Liver (tissue), 3 donors: ENCODE measurements at regions not wholly inside any gene's neighbourhood (a gene's known extent, or its start where the extent isn't known, plus 50 kb on each side); places are given as distances from the start of the nearest gene placed in this dataset.

Source experiments
- ATF3 ChIP-seq: IDR thresholded peaks from 2 replicates; pipeline ENCODE4 v1.6.1; 2016; ENCODE audit warnings: antibody characterized with exemption
- CTCF ChIP-seq: fragments of 150-350 bp; IDR thresholded peaks from 2 replicates; pipeline ENCODE4 v1.5.1; 2017; ENCODE audit warnings: improper control_type of control experiment, low read depth, low read length; ENCODE audit not compliant: missing input control
- EGR1 ChIP-seq, 2 donors: IDR thresholded peaks; 2 replicates each; pipeline ENCODE4 v1.6.1; 2016 to 2018; ENCODE audit warnings: antibody characterized with exemption in 2 of 2, low read depth in 2 of 2
- FOXA1 ChIP-seq: IDR thresholded peaks from 2 replicates; pipeline ENCODE4 v1.6.1; 2016; ENCODE audit warnings: antibody characterized with exemption
- HNF4A ChIP-seq, 2 donors: conservative IDR thresholded peaks; 2 replicates each; pipeline ENCODE4 v1.6.1; 2016; ENCODE audit warnings: antibody characterized with exemption in 2 of 2, mild to moderate bottlenecking in 2 of 2
- JUND ChIP-seq, 2 donors: IDR thresholded peaks; 2 replicates each; pipeline ENCODE4 v1.6.1; 2016; ENCODE audit warnings: antibody characterized with exemption in 2 of 2
- RAD21 ChIP-seq, 2 donors: IDR thresholded peaks; 2 replicates each; pipeline ENCODE4 v1.6.1; 2016; ENCODE audit warnings: antibody characterized with exemption in 2 of 2, mild to moderate bottlenecking in 2 of 2
- REST ChIP-seq: IDR thresholded peaks from 2 replicates; pipeline ENCODE4 v1.6.1; 2016; ENCODE audit warnings: antibody characterized with exemption, mild to moderate bottlenecking
- RXRA ChIP-seq, 2 donors: IDR thresholded peaks; 2 replicates each; pipeline ENCODE4 v1.6.1; 2017 to 2018; ENCODE audit warnings: antibody characterized with exemption in 2 of 2, mild to moderate bottlenecking in 1 of 2
- SP1 ChIP-seq: IDR thresholded peaks from 2 replicates; pipeline ENCODE4 v1.6.1; 2018; ENCODE audit warnings: antibody characterized with exemption, mild to moderate bottlenecking
- TAF1 ChIP-seq: conservative IDR thresholded peaks from 2 replicates; pipeline ENCODE4 v1.6.1; 2016; ENCODE audit warnings: antibody characterized with exemption, mild to moderate bottlenecking
- YY1 ChIP-seq: IDR thresholded peaks from 2 replicates; pipeline ENCODE4 v1.6.1; 2016; ENCODE audit warnings: antibody characterized with exemption, mild to moderate bottlenecking
- TF ChIP-seq, protein P1 (sequence below): IDR thresholded peaks from 2 replicates; pipeline ENCODE4 v1.6.1; 2016; ENCODE audit warnings: antibody characterized with exemption
- TF ChIP-seq, protein P2 (sequence below): IDR thresholded peaks from 2 replicates; pipeline ENCODE4 v1.6.1; 2016; ENCODE audit warnings: antibody characterized with exemption
- donor health status: healthy.
- donor health status: healthy.

- no peak for TF ChIP-seq ATF3
- no peak for TF ChIP-seq CTCF
- no peak for TF ChIP-seq REST
- no peak for TF ChIP-seq RAD21 (IDR thresholded peaks at IDR 0.05)
- no peak for TF ChIP-seq FOXA1
- TF ChIP-seq YY1: no peak
- TF ChIP-seq TAF1: no peak
- TF ChIP-seq SP1: no peak
- TF ChIP-seq HNF4A (conservative IDR thresholded peaks at IDR 0.05): no peak
- TF ChIP-seq, protein P1, sequence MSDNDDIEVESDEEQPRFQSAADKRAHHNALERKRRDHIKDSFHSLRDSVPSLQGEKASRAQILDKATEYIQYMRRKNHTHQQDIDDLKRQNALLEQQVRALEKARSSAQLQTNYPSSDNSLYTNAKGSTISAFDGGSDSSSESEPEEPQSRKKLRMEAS: no peak
- no peak for TF ChIP-seq EGR1 (IDR thresholded peaks at IDR 0.05; ENCODE audit: low read depth in 2 of 2)
- TF ChIP-seq JUND (IDR thresholded peaks at IDR 0.05): no peak
- no peak for TF ChIP-seq RXRA (IDR thresholded peaks at IDR 0.05)
- TF ChIP-seq, protein P2, sequence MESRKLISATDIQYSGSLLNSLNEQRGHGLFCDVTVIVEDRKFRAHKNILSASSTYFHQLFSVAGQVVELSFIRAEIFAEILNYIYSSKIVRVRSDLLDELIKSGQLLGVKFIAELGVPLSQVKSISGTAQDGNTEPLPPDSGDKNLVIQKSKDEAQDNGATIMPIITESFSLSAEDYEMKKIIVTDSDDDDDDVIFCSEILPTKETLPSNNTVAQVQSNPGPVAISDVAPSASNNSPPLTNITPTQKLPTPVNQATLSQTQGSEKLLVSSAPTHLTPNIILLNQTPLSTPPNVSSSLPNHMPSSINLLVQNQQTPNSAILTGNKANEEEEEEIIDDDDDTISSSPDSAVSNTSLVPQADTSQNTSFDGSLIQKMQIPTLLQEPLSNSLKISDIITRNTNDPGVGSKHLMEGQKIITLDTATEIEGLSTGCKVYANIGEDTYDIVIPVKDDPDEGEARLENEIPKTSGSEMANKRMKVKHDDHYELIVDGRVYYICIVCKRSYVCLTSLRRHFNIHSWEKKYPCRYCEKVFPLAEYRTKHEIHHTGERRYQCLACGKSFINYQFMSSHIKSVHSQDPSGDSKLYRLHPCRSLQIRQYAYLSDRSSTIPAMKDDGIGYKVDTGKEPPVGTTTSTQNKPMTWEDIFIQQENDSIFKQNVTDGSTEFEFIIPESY: no peak
Observed at GRCh38 chr3:107942244-107942643, 148.6 kb downstream of the CD47 start.
